PFSK-1 (cell line): ENCODE measurements at regions not wholly inside any gene's neighbourhood (a gene's known extent, or its start where the extent isn't known, plus 50 kb on each side); places are given as distances from the start of the nearest gene placed in this dataset.

ENCODE experiments used
- FOXP2 ChIP-seq: optimal IDR thresholded peaks from 2 replicates; pipeline ENCODE3; 2011; ENCODE audit warnings: borderline replicate concordance, control low read depth, inconsistent platforms; ENCODE audit not compliant: insufficient read depth; ENCODE audit errors: extremely low read length, extremely low read depth
- POLR2AphosphoS5 ChIP-seq: IDR thresholded peaks from 2 replicates; pipeline ENCODE4 v1.6.1; 2012; ENCODE audit warnings: low read depth, mild to moderate bottlenecking, control low read depth, low read length, moderate library complexity
- REST ChIP-seq, 2 experiments: IDR thresholded peaks; 2 replicates each; pipeline versions ENCODE4 v1.6.1 to v1.8.0; 2011 to 2012; ENCODE audit warnings: low read depth in 2 of 2, low read length in 2 of 2, control low read depth in 1 of 2, inconsistent platforms in 1 of 2, mild to moderate bottlenecking in 1 of 2, moderate library complexity in 1 of 2; ENCODE audit not compliant: insufficient read depth in 1 of 2
- SIN3A ChIP-seq: IDR thresholded peaks from 2 replicates; pipeline ENCODE4 v1.6.1; 2012; ENCODE audit warnings: mild to moderate bottlenecking, low read length, moderate library complexity, borderline replicate concordance; ENCODE audit not compliant: insufficient read depth
- TAF1 ChIP-seq: IDR thresholded peaks from 2 replicates; pipeline ENCODE4 v1.6.1; 2012; ENCODE audit warnings: low read length, control low read depth, borderline replicate concordance; ENCODE audit not compliant: insufficient read depth

- TF ChIP-seq POLR2AphosphoS5 (no peak), REST (IDR thresholded peaks at IDR 0.05; ENCODE audit: insufficient read depth in 1 of 2, low read depth in 2 of 2, low read length in 2 of 2) (no peak), TAF1 (no peak), SIN3A (no peak), FOXP2 (no peak)
Observed at GRCh38 chr3:168157903-168158302, 62.2 kb upstream of the GOLIM4 start.
